HepG2 (cell line): ENCODE measurements at regions not wholly inside any gene's neighbourhood (a gene's known extent, or its start where the extent isn't known, plus 50 kb on each side); places are given as distances from the start of the nearest gene placed in this dataset.

Source experiments
- NR0B2 ChIP-seq: sonication (generic); formaldehyde crosslinking; IDR thresholded peaks from 2 replicates; pipeline ENCODE4 v1.4.0; 2020; ENCODE audit warnings: mild to moderate bottlenecking, missing genetic modification reagents
- SOX13 ChIP-seq, 3 experiments: fragments of 450-650 bp in 1 of 3; sonication (generic) in 1 of 3; formaldehyde crosslinking in 1 of 3; IDR thresholded peaks in 2 of 3; conservative IDR thresholded peaks in 1 of 3; 2 replicates each; pipeline versions ENCODE4 v1.5.0 to v1.6.1; 2016 to 2020; ENCODE audit warnings: antibody characterized with exemption in 1 of 3, mild to moderate bottlenecking in 1 of 3, missing compliant biosample characterization in 1 of 3, missing genetic modification reagents in 1 of 3, moderate library complexity in 1 of 3
- SP140L ChIP-seq: sonication (generic); formaldehyde crosslinking; IDR thresholded peaks from 2 replicates; pipeline ENCODE4 v1.4.0; 2020; ENCODE audit warnings: missing genetic modification reagents, borderline replicate concordance
- SP4 ChIP-seq: sonication (generic); formaldehyde crosslinking; IDR thresholded peaks from 2 replicates; pipeline ENCODE4 v1.8.1; 2023; ENCODE audit warnings: mild to moderate bottlenecking, missing genetic modification reagents
- ZNF253 ChIP-seq: sonication (generic); formaldehyde crosslinking; IDR thresholded peaks from 2 replicates; pipeline ENCODE4 v1.8.0; 2022; ENCODE audit warnings: mild to moderate bottlenecking, missing genetic modification reagents, borderline replicate concordance
- ZNF564 ChIP-seq: sonication (generic); formaldehyde crosslinking; IDR thresholded peaks from 2 replicates; pipeline ENCODE4 v1.8.1; 2023; ENCODE audit warnings: mild to moderate bottlenecking, missing genetic modification reagents

- TF ChIP-seq NR0B2 (CRISPR knock-in tag) (no peak), SP4 (no peak), ZNF253 (CRISPR knock-in tag) (no peak), ZNF564 (no peak), SP140L (CRISPR knock-in tag) (no peak), SOX13 (IDR thresholded peaks at IDR 0.05) (no peak), SOX13 (CRISPR knock-in tag; conservative IDR thresholded peaks at IDR 0.05 in 1 of 2, IDR thresholded peaks at IDR 0.05 in 1 of 2) (no peak)
These were observed 84.8 kb upstream of the HNF1B start for GRCh38 chr17:37829592-37830123.
